Ovary (tissue), 3 donors: ENCODE measurements at regions not wholly inside any gene's neighbourhood (a gene's known extent, or its start where the extent isn't known, plus 50 kb on each side); places are given as distances from the start of the nearest gene placed in this dataset.

ENCODE experiments used
- EP300 ChIP-seq: sonication (generic); formaldehyde crosslinking; IDR thresholded peaks from one replicate; pipeline ENCODE4 v1.6.1; 2017; ENCODE audit warnings: antibody characterized with exemption
- TF ChIP-seq, protein P1 (sequence below), 3 donors: fragments of 450-650 bp in 2 of 3; fragments of 200-600 bp in 1 of 3; IDR thresholded peaks; one replicate each; pipeline versions ENCODE4 v1.5.1 to v1.8.0; 2016 to 2022; ENCODE audit warnings: antibody characterized with exemption in 3 of 3, mild to moderate bottlenecking in 1 of 3
- donor health status: DM: no; HTN: no; CAD: no.

DNA sequence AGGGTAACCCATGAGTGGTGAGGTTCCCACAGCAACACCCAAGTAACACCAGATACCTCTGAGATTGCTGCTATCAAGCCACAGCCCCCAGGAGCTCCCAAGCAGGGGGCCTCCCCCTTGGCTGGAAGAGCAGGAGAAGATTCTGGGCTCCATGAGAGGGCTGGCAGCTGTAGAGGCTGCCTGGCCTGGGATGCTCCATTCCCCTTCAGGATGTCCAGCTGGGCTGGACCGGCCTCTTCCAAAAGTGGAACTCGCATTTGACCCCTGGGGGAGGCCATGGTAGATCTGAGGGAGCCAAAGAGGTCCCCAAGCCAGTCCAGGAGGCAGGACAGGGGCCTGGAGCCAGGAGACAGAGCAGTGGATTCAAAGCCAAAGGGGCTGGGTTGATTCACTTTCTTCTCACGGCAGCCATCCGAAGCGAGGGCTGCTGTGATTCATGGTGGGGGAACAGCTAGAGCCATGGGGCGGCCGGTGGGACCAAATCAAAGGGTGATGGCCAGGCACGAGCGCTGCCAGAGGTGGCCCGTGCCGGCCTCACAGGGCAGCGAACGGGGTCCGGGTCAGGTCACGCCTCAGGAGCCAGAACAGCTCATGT is 95.3 kb upstream of the ID2 start:
- TF ChIP-seq EP300, result no peak
- TF ChIP-seq, protein P1, sequence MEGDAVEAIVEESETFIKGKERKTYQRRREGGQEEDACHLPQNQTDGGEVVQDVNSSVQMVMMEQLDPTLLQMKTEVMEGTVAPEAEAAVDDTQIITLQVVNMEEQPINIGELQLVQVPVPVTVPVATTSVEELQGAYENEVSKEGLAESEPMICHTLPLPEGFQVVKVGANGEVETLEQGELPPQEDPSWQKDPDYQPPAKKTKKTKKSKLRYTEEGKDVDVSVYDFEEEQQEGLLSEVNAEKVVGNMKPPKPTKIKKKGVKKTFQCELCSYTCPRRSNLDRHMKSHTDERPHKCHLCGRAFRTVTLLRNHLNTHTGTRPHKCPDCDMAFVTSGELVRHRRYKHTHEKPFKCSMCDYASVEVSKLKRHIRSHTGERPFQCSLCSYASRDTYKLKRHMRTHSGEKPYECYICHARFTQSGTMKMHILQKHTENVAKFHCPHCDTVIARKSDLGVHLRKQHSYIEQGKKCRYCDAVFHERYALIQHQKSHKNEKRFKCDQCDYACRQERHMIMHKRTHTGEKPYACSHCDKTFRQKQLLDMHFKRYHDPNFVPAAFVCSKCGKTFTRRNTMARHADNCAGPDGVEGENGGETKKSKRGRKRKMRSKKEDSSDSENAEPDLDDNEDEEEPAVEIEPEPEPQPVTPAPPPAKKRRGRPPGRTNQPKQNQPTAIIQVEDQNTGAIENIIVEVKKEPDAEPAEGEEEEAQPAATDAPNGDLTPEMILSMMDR (IDR thresholded peaks at IDR 0.05), result no peak
